DND-41 (cell line): ENCODE measurements at regions not wholly inside any gene's neighbourhood (a gene's known extent, or its start where the extent isn't known, plus 50 kb on each side); places are given as distances from the start of the nearest gene placed in this dataset.

Experiments used
- ATAC-seq: fragments of 200-7000 bp; cut with Tn5 transposase; 3 replicates; pipeline ENCODE4 v1.9.1; 2021; ENCODE audit warnings: low read depth; ENCODE audit not compliant: insufficient read depth
- DNase-seq: peaks from one replicate; pipeline ENCODE4 v3.0.0-alpha.2; 2020
- H2AFZ ChIP-seq: 2 replicates; pipeline ENCODE4 v1.6.0; 2012; ENCODE audit warnings: low read depth, low read length
- H3K27ac ChIP-seq: 2 replicates; pipeline ENCODE4 v1.5.1; 2012; ENCODE audit warnings: low read length, inconsistent platforms
- H3K27me3 ChIP-seq: fragments of 200-600 bp; sonication (generic); 2 replicates; pipeline ENCODE4 v1.6.0; 2012; ENCODE audit warnings: low read length, mild to moderate bottlenecking, inconsistent platforms; ENCODE audit not compliant: insufficient read depth, poor library complexity
- H3K36me3 ChIP-seq: 2 replicates; pipeline ENCODE4 v1.5.1; 2012; ENCODE audit warnings: low read length, inconsistent platforms; ENCODE audit not compliant: insufficient read depth
- H3K4me1 ChIP-seq: 2 replicates; pipeline ENCODE4 v1.5.1; 2012; ENCODE audit warnings: mild to moderate bottlenecking, low read length; ENCODE audit not compliant: insufficient read depth
- H3K4me2 ChIP-seq: 2 replicates; pipeline ENCODE4 v1.6.0; 2012; ENCODE audit warnings: mild to moderate bottlenecking, moderate library complexity, low read length, inconsistent platforms; ENCODE audit not compliant: insufficient read depth
- H3K4me3 ChIP-seq, 2 experiments: fragments of 200-600 bp in 1 of 2; shearing (Covaris generic) in 1 of 2; 2 replicates each; pipeline ENCODE4 v1.5.1; 2012 to 2016; ENCODE audit warnings: inconsistent platforms in 2 of 2, low read length in 2 of 2, mild to moderate bottlenecking in 2 of 2, low read depth in 1 of 2, moderate library complexity in 1 of 2
- H3K79me2 ChIP-seq: 2 replicates; pipeline ENCODE4 v1.6.0; 2012; ENCODE audit warnings: low read length, inconsistent platforms; ENCODE audit not compliant: insufficient read depth
- H3K9ac ChIP-seq: 2 replicates; pipeline ENCODE4 v1.6.0; 2012; ENCODE audit warnings: low read depth, mild to moderate bottlenecking, inconsistent platforms, low read length, moderate library complexity
- H3K9me3 ChIP-seq: 2 replicates; pipeline ENCODE4 v1.5.1; 2012; ENCODE audit warnings: low read length, moderate library complexity, mild to moderate bottlenecking, inconsistent platforms; ENCODE audit not compliant: insufficient read depth, severe bottlenecking
- H4K20me1 ChIP-seq: 2 replicates; pipeline ENCODE4 v1.6.0; 2012; ENCODE audit warnings: low read length; ENCODE audit not compliant: insufficient read depth
- CTCF ChIP-seq: IDR thresholded peaks from 2 replicates; pipeline ENCODE4 v1.5.1; 2012; ENCODE audit warnings: borderline replicate concordance, low read length, moderate library complexity, mild to moderate bottlenecking; ENCODE audit not compliant: poor library complexity, severe bottlenecking; ENCODE audit errors: extremely low read depth
- EZH2 ChIP-seq: IDR thresholded peaks from 3 replicates; pipeline ENCODE4 v1.6.1; 2012; ENCODE audit warnings: borderline replicate concordance, low read depth, mild to moderate bottlenecking, moderate library complexity, low read length, inconsistent platforms; ENCODE audit not compliant: severe bottlenecking

GRCh38 chr3:17810759-17811158 lies 68.3 kb upstream of the TBC1D5 start:
- no peaks in the 10 kb centered on the region for H3K9me3 ChIP-seq
- no peaks in the 10 kb centered on the region for H4K20me1 ChIP-seq
- no peak overlapping the region for H3K4me2 ChIP-seq
- no peaks in the 10 kb centered on the region for H3K27me3 ChIP-seq
- H2AFZ ChIP-seq, result no peak overlapping the region
- no peak overlapping the region for H3K27ac ChIP-seq
- DNase-seq (no peak), ATAC-seq (no peak)
- peak; percentile 35 for TF ChIP-seq CTCF
- no peak for TF ChIP-seq EZH2
- H3K36me3 ChIP-seq, result no peaks in the 10 kb centered on the region
- H3K4me3 ChIP-seq, result no peak overlapping the region
- no peak overlapping the region for H3K9ac ChIP-seq
- peaks cover 4% of the 10 kb centered on the region for H3K4me1 ChIP-seq
- no peaks in the 10 kb centered on the region for H3K79me2 ChIP-seq

DNA sequence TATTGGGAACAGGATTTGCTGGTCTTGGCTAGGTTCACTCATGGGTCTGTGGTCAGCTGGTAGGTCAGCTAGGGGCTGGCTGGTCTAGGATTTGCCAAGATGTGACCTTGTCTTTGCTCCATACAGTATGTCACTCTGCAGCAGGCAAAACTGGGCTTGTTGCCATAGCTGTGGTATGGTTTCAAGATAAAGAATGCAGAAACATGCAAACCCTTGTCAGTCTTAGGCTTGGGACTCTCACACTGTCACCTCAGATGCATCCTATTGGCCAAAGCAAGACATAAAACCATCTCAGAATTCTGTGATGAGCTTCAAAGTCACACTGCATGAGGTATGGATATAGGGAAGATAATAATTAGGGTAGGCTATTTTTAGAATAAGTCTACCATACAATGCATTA lies 66.6 kb upstream of the TBC1D5 start:
- Histone ChIP-seq H3K4me1 (peaks cover 4% of the 10 kb centered on the region), H3K4me3 (no peak overlapping the region), H4K20me1 (no peaks in the 10 kb centered on the region), H3K27ac (no peak overlapping the region), H3K27me3 (no peaks in the 10 kb centered on the region), H3K9me3 (no peaks in the 10 kb centered on the region), H3K79me2 (no peaks in the 10 kb centered on the region), H3K4me2 (no peak overlapping the region), H3K36me3 (no peaks in the 10 kb centered on the region), H3K9ac (no peak overlapping the region), H2AFZ (no peak overlapping the region)
- no peak for TF ChIP-seq EZH2
- TF ChIP-seq CTCF, result no peak
- DNase-seq, result no peak
- ATAC-seq, result no peak

- H4K20me1 ChIP-seq, result no peaks in the 10 kb centered on the region
- no peaks in the 10 kb centered on the region for H3K9me3 ChIP-seq
- H3K4me1 ChIP-seq, result peaks cover 4% of the 10 kb centered on the region
- no peaks in the 10 kb centered on the region for H3K36me3 ChIP-seq
- no peak overlapping the region for H3K4me2 ChIP-seq
- H3K27me3 ChIP-seq, result no peaks in the 10 kb centered on the region
- DNase-seq, result no peak
- H3K9ac ChIP-seq, result no peak overlapping the region
- TF ChIP-seq CTCF (no peak), EZH2 (no peak)
- no peak overlapping the region for H3K4me3 ChIP-seq
- no peaks in the 10 kb centered on the region for H3K79me2 ChIP-seq
- H2AFZ ChIP-seq, result no peak overlapping the region
- no peak overlapping the region for H3K27ac ChIP-seq
- no peak for ATAC-seq
Measured at GRCh38 chr3:17806876-17807275, 64.4 kb upstream of the TBC1D5 start.

GRCh38 chr3:17806201-17806600 lies 63.8 kb upstream of the TBC1D5 start:
- Histone ChIP-seq H3K4me3 (no peak overlapping the region), H3K27ac (no peak overlapping the region), H3K4me2 (no peak overlapping the region), H2AFZ (no peak overlapping the region), H3K79me2 (no peaks in the 10 kb centered on the region), H3K27me3 (no peaks in the 10 kb centered on the region), H3K9ac (no peak overlapping the region), H3K9me3 (no peaks in the 10 kb centered on the region), H3K36me3 (no peaks in the 10 kb centered on the region), H4K20me1 (no peaks in the 10 kb centered on the region), H3K4me1 (peaks cover 4% of the 10 kb centered on the region)
- DNase-seq (peak; percentile 53), ATAC-seq (peak; percentile 98)
- no peak for TF ChIP-seq CTCF
- TF ChIP-seq EZH2, result no peak
